ENCODE measurements at regions not wholly inside any gene's neighbourhood (a gene's known extent, or its start where the extent isn't known, plus 50 kb on each side); places are given as distances from the start of the nearest gene placed in this dataset.
"Not testable (repeated sequence)": the region's sequence is repeated elsewhere in the genome, so short reads cannot be mapped to it uniquely, and the experiment has no call there.

GRCh38 chr2:211205358-211205757, 649.0 kb downstream of the CPS1 start:
- no peak for DNase-seq (ENCODE audit: extremely low read depth in 1 of 2, low read depth in 1 of 2)

GRCh38 chr2:211205836-211206235, 649.4 kb downstream of the CPS1 start:
- no peak for DNase-seq (ENCODE audit: extremely low read depth in 1 of 2, low read depth in 1 of 2)

GRCh38 chr2:211216221-211216620, 659.8 kb downstream of the CPS1 start:
- no peak for DNase-seq (ENCODE audit: extremely low read depth in 1 of 2, low read depth in 1 of 2)

- DNase-seq (ENCODE audit: extremely low read depth in 1 of 2, low read depth in 1 of 2): not testable (repeated sequence)
Measured at GRCh38 chr2:211219548-211219947, 663.1 kb downstream of the CPS1 start.

- DNase-seq (ENCODE audit: extremely low read depth in 1 of 2, low read depth in 1 of 2): no peak
Measured at GRCh38 chr2:211225784-211226183, 669.4 kb downstream of the CPS1 start.

- no peak for DNase-seq (ENCODE audit: extremely low read depth in 1 of 2, low read depth in 1 of 2)
Measured at GRCh38 chr2:211228559-211228958, 672.2 kb downstream of the CPS1 start.

- no peak for DNase-seq (ENCODE audit: extremely low read depth in 1 of 2, low read depth in 1 of 2)
Measured at GRCh38 chr2:211237586-211238275, 681.3 kb downstream of the CPS1 start.

- DNase-seq (ENCODE audit: extremely low read depth in 1 of 2, low read depth in 1 of 2): no peak
Measured at GRCh38 chr2:211241891-211242290, 685.5 kb downstream of the CPS1 start.

- DNase-seq (ENCODE audit: extremely low read depth in 1 of 2, low read depth in 1 of 2): no peak
Measured at GRCh38 chr2:211247751-211248150, 691.4 kb downstream of the CPS1 start.

- no peak for DNase-seq (ENCODE audit: extremely low read depth in 1 of 2, low read depth in 1 of 2)
Measured at GRCh38 chr2:211248841-211249240, 692.4 kb downstream of the CPS1 start.

GRCh38 chr2:211251016-211251415, 694.6 kb downstream of the CPS1 start:
- DNase-seq (ENCODE audit: extremely low read depth in 1 of 2, low read depth in 1 of 2): no peak

- DNase-seq (ENCODE audit: extremely low read depth in 1 of 2, low read depth in 1 of 2): no peak
Measured at GRCh38 chr2:211258646-211259335, 702.4 kb downstream of the CPS1 start.

GRCh38 chr2:211259831-211260476, 703.6 kb downstream of the CPS1 start:
- no peak for DNase-seq (ENCODE audit: extremely low read depth in 1 of 2, low read depth in 1 of 2)

GRCh38 chr2:211270257-211270656, 713.9 kb downstream of the CPS1 start:
- no peak for DNase-seq (ENCODE audit: extremely low read depth in 1 of 2, low read depth in 1 of 2)

- no peak for DNase-seq (ENCODE audit: extremely low read depth in 1 of 2, low read depth in 1 of 2)
Measured at GRCh38 chr2:211281430-211282073, 725.2 kb downstream of the CPS1 start.

GRCh38 chr2:211302676-211303075, 746.3 kb downstream of the CPS1 start:
- DNase-seq (ENCODE audit: extremely low read depth in 1 of 2, low read depth in 1 of 2): no peak

GRCh38 chr2:211306929-211307328, 750.5 kb downstream of the CPS1 start:
- no peak for DNase-seq (ENCODE audit: extremely low read depth in 1 of 2, low read depth in 1 of 2)

All from stimulated activated CD8-positive, alpha-beta memory T cell treated with anti-CD3 and anti-CD28 coated beads, Interleukin-7, amount 100 ng/mL, for 48 hours (primary cell).